Neural progenitor cell (in vitro differentiated cells): ENCODE measurements at regions not wholly inside any gene's neighbourhood (a gene's known extent, or its start where the extent isn't known, plus 50 kb on each side); places are given as distances from the start of the nearest gene placed in this dataset.

Experiments
- EZH2 ChIP-seq: fragments of 200-600 bp; sonication (generic); IDR thresholded peaks from 2 replicates; pipeline ENCODE4 v1.6.1; 2017; ENCODE audit warnings: antibody characterized with exemption, mild to moderate bottlenecking, moderate library complexity
- TF ChIP-seq, protein P1 (sequence below): fragments of 200-600 bp; sonication (generic); IDR thresholded peaks from 2 replicates; pipeline ENCODE4 v1.5.1; 2017; ENCODE audit warnings: antibody characterized with exemption, mild to moderate bottlenecking

DNA sequence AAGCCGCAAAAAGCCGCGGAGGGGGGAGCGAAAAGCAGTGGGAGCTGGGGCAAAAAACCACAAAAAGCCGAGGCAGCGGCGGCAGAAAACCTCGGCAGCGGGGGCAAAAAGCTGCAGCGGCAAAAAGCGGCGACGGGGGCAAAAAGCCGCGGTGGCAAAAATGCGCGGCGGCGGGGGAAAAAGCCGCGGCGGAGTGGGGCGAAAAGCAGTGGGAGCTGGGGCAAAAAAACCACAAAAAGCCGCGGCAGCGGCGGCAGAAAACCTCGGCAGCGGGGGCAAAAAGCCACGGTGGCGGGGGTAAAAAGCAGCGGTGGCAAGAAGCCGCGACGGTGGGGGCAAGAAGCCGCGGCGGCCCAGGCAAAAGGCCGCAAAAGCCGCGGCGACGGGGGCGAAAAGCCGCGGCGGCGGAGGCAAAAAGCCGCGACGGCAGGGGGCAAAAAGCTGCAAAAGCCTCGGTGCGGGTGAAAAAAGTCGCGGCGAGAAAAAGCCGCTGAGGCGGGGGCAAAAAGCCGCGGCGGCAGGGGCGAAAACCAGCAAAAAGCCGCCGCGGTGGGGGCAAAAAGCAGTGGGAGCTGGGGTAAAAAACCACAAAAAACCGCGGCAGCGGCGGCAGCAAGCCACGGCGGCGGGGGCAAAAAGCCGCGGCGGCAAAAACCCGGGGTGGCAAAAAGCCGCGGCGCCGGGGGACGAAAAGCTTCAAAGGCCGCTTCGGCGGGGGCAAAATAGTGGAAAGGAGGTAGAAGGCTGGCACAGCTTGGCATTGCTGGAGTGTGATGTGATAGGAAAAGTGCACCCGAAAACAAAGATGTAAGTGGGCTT, 135.9 kb downstream of the ZNF92 start:
- TF ChIP-seq EZH2 = peak; percentile 100
- TF ChIP-seq, protein P1, sequence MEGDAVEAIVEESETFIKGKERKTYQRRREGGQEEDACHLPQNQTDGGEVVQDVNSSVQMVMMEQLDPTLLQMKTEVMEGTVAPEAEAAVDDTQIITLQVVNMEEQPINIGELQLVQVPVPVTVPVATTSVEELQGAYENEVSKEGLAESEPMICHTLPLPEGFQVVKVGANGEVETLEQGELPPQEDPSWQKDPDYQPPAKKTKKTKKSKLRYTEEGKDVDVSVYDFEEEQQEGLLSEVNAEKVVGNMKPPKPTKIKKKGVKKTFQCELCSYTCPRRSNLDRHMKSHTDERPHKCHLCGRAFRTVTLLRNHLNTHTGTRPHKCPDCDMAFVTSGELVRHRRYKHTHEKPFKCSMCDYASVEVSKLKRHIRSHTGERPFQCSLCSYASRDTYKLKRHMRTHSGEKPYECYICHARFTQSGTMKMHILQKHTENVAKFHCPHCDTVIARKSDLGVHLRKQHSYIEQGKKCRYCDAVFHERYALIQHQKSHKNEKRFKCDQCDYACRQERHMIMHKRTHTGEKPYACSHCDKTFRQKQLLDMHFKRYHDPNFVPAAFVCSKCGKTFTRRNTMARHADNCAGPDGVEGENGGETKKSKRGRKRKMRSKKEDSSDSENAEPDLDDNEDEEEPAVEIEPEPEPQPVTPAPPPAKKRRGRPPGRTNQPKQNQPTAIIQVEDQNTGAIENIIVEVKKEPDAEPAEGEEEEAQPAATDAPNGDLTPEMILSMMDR = no peak
